ENCODE measurements at regions not wholly inside any gene's neighbourhood (a gene's known extent, or its start where the extent isn't known, plus 50 kb on each side); places are given as distances from the start of the nearest gene placed in this dataset.

DNA sequence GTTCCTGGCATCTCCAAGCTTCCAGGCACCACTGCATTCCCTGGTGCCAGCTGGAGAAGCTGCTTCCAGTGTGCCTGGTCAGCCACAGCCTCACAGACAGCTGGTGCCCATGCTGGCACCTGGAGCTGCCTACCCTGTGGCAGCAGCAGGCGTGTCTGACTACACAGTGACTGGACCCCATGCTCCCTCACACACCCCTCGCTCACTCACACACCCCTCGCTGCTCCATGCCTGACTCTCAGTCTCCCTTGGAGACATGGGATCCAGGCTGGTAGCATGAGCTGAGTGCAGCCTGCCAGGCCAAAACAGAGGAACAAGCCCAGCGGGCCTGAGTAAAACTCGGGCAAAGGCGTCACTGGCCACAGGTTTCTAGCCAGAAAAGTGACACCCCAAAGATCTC, 59.1 kb upstream of the SMIM36 start:
- no peak overlapping the region for H3K9ac ChIP-seq (ENCODE audit: insufficient read depth in 1 of 2, low read length in 2 of 2)
- no peaks in the 10 kb centered on the region for H3K9me3 ChIP-seq (ENCODE audit: control insufficient read depth in 4 of 4, insufficient read depth in 3 of 4, low read length in 3 of 4)
- no peaks in the 10 kb centered on the region for H3K36me3 ChIP-seq (ENCODE audit: control insufficient read depth in 4 of 4, insufficient read depth in 4 of 4, low read length in 4 of 4)
- H3K4me3 ChIP-seq, result no peak overlapping the region
- DNase-seq (no peak), ATAC-seq (ENCODE audit: insufficient read depth, low FRiP score) (no peak)
- no peaks in the 10 kb centered on the region for H3K27me3 ChIP-seq (ENCODE audit: control insufficient read depth in 3 of 3, insufficient read depth in 3 of 3, low read length in 2 of 3)
- TF ChIP-seq, protein P1, sequence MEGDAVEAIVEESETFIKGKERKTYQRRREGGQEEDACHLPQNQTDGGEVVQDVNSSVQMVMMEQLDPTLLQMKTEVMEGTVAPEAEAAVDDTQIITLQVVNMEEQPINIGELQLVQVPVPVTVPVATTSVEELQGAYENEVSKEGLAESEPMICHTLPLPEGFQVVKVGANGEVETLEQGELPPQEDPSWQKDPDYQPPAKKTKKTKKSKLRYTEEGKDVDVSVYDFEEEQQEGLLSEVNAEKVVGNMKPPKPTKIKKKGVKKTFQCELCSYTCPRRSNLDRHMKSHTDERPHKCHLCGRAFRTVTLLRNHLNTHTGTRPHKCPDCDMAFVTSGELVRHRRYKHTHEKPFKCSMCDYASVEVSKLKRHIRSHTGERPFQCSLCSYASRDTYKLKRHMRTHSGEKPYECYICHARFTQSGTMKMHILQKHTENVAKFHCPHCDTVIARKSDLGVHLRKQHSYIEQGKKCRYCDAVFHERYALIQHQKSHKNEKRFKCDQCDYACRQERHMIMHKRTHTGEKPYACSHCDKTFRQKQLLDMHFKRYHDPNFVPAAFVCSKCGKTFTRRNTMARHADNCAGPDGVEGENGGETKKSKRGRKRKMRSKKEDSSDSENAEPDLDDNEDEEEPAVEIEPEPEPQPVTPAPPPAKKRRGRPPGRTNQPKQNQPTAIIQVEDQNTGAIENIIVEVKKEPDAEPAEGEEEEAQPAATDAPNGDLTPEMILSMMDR (IDR thresholded peaks at IDR 0.05; ENCODE audit: control extremely low read depth, extremely low read depth), result no peak
- H3K4me1 ChIP-seq (ENCODE audit: control insufficient read depth in 5 of 5, insufficient read depth in 5 of 5, low read length in 5 of 5), result peaks cover 0 to 11% (median 4%) of the 10 kb centered on the region in 5 donors
- WGBS, 2 donors, result 95 to 98% methylated on average over 6 of the region's 6 CpGs
- no peak overlapping the region for H3K27ac ChIP-seq (ENCODE audit: low read depth in 1 of 2, low read length in 1 of 2)

DNA sequence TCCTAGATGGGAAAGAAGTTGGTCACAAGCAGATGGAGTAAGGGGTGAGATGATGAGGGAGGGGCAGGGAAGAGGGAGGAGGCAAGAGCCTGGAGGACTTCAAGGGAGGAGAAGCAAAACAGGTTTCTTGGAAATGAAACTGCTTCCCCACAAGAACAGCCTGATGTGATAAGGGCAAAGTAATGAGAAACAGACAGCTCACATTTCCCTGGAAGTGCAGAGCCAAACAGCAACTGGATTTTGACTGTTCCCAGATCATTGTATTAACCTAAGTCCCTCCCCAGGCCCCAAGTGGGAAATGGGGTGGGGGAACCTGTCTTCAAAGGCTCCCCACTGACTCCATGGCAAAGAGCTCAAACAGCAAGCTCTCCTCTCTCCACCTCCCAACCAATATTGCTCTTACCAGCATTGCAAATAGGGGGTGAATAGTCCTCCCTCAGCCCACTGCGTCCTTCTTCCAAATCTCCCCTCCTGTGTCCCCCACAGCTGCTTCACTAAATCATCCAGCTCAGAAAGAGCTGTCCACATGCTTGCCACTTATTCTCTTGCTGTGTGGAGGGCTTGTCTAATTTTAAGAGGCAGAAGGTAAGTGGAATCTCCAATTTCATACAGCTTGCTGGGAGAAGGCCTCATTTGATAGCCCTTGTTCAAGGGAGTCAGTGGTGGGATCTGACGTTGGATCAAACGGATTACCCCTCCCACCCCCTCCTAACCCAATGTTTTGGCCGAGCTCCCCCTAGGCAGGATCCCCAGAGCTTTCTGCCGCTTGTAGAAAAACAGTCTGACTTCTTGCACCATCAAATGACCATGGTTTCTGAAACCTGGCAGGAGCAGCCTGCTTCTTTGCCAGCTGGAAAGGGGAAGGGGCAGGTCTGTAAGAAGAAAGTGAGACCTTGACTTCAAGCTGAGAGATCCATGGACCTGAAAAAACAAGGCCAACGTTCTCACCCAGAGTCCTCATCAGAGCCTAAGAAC, 56.3 kb upstream of the SMIM36 start:
- Histone ChIP-seq H3K4me1 (ENCODE audit: control insufficient read depth in 5 of 5, insufficient read depth in 5 of 5, low read length in 5 of 5) (peaks cover 0 to 11% (median 4%) of the 10 kb centered on the region in 5 donors), H3K36me3 (ENCODE audit: control insufficient read depth in 4 of 4, insufficient read depth in 4 of 4, low read length in 4 of 4) (no peaks in the 10 kb centered on the region), H3K9me3 (ENCODE audit: control insufficient read depth in 4 of 4, insufficient read depth in 3 of 4, low read length in 3 of 4) (no peaks in the 10 kb centered on the region), H3K4me3 (no peak overlapping the region), H3K9ac (ENCODE audit: insufficient read depth in 1 of 2, low read length in 2 of 2) (no peak overlapping the region), H3K27me3 (ENCODE audit: control insufficient read depth in 3 of 3, insufficient read depth in 3 of 3, low read length in 2 of 3) (no peaks in the 10 kb centered on the region), H3K27ac (ENCODE audit: low read depth in 1 of 2, low read length in 1 of 2) (no peak overlapping the region)
- no peak for ATAC-seq (ENCODE audit: insufficient read depth, low FRiP score)
- WGBS, 2 donors, result 56 to 76% methylated on average over 6 of the region's 6 CpGs
- TF ChIP-seq, protein P1 (IDR thresholded peaks at IDR 0.05; ENCODE audit: control extremely low read depth, extremely low read depth), result no peak
- DNase-seq, result peak; percentile 41 to 73 (median 63)

DNA sequence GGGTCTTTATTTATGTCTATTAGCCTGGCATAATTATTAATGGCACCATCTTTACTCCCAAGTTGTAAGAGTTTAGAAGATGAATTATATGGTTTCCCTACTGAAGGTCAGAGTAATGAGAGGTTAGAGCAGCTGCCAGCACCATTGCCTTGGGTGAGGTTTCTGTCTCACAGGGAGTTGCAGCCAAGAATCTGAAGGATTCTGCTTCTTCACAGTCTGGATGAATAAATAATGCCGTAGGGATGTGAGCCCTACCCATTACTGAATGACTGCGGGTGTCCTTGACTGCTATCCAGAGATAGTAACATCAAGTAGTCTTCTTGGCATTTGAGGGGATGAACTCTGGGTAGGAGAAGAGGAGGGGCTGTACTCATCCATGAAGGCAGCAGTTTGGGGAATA, 52.8 kb upstream of the SMIM36 start:
- ATAC-seq (ENCODE audit: insufficient read depth, low FRiP score), result no peak
- no peak for DNase-seq
- Histone ChIP-seq H3K4me3 (no peak overlapping the region), H3K27ac (ENCODE audit: low read depth in 1 of 2, low read length in 1 of 2) (no peak overlapping the region), H3K4me1 (ENCODE audit: control insufficient read depth in 5 of 5, insufficient read depth in 5 of 5, low read length in 5 of 5) (peaks cover 0 to 11% (median 4%) of the 10 kb centered on the region in 5 donors), H3K9me3 (ENCODE audit: control insufficient read depth in 4 of 4, insufficient read depth in 3 of 4, low read length in 3 of 4) (no peaks in the 10 kb centered on the region), H3K9ac (ENCODE audit: insufficient read depth in 1 of 2, low read length in 2 of 2) (no peak overlapping the region), H3K27me3 (ENCODE audit: control insufficient read depth in 3 of 3, insufficient read depth in 3 of 3, low read length in 2 of 3) (no peaks in the 10 kb centered on the region), H3K36me3 (ENCODE audit: control insufficient read depth in 4 of 4, insufficient read depth in 4 of 4, low read length in 4 of 4) (no peaks in the 10 kb centered on the region)
- TF ChIP-seq, protein P1 (IDR thresholded peaks at IDR 0.05; ENCODE audit: control extremely low read depth, extremely low read depth), result no peak
- 78 to 91% methylated on average over 2 of the region's 2 CpGs for WGBS, 2 donors
